Astrocyte of the cerebellum (primary cell): ENCODE measurements at regions not wholly inside any gene's neighbourhood (a gene's known extent, or its start where the extent isn't known, plus 50 kb on each side); places are given as distances from the start of the nearest gene placed in this dataset.

Experiments
- DNase-seq: peaks from one replicate; pipeline ENCODE4 v3.0.0-alpha.2; 2011; ENCODE audit warnings: low read depth
- H3K4me3 ChIP-seq: 2 replicates; pipeline ENCODE4 v1.5.1; 2011; ENCODE audit warnings: mild to moderate bottlenecking, low read depth, low read length, moderate library complexity
- in situ Hi-C: cut with HindIII; loops from 2 replicates; pipeline ENCODE4 v1.10.0; 2017; ENCODE audit warnings: low sequenced_read_pairs
- TF ChIP-seq, protein P1 (sequence below): IDR thresholded peaks from 2 replicates; pipeline ENCODE4 v1.5.1; 2012; ENCODE audit warnings: low read length, low read depth, moderate library complexity, mild to moderate bottlenecking; ENCODE audit errors: missing control alignments

DNA sequence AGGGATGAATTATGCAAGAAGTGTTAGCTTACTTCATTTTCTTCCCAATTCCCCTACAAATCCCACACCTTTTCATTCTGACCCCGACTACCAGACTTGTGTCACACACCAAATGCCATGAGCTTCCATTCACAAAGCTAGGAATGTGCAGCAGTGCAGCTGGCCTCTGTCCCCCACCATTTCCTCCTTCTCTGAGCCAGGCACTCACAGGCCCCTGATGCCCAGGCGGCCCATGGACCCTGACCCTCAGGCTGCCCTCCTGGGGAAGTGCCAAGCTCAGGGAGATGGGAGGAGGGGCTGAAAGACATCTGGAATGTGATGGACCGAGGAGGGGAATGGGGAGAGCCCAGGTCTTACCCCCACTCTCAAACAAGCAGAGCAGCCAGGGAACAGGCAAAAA lies 67.0 kb upstream of the BCOR start:
- DNase-seq = no peak
- no peak overlapping the region for H3K4me3 ChIP-seq
- TF ChIP-seq, protein P1, sequence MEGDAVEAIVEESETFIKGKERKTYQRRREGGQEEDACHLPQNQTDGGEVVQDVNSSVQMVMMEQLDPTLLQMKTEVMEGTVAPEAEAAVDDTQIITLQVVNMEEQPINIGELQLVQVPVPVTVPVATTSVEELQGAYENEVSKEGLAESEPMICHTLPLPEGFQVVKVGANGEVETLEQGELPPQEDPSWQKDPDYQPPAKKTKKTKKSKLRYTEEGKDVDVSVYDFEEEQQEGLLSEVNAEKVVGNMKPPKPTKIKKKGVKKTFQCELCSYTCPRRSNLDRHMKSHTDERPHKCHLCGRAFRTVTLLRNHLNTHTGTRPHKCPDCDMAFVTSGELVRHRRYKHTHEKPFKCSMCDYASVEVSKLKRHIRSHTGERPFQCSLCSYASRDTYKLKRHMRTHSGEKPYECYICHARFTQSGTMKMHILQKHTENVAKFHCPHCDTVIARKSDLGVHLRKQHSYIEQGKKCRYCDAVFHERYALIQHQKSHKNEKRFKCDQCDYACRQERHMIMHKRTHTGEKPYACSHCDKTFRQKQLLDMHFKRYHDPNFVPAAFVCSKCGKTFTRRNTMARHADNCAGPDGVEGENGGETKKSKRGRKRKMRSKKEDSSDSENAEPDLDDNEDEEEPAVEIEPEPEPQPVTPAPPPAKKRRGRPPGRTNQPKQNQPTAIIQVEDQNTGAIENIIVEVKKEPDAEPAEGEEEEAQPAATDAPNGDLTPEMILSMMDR = no peak
- in situ Hi-C loops = loop anchor here (5.0 kb wide), 1 partner anchor 77 kb away; no protein-coding TSS in a partner anchor

DNA sequence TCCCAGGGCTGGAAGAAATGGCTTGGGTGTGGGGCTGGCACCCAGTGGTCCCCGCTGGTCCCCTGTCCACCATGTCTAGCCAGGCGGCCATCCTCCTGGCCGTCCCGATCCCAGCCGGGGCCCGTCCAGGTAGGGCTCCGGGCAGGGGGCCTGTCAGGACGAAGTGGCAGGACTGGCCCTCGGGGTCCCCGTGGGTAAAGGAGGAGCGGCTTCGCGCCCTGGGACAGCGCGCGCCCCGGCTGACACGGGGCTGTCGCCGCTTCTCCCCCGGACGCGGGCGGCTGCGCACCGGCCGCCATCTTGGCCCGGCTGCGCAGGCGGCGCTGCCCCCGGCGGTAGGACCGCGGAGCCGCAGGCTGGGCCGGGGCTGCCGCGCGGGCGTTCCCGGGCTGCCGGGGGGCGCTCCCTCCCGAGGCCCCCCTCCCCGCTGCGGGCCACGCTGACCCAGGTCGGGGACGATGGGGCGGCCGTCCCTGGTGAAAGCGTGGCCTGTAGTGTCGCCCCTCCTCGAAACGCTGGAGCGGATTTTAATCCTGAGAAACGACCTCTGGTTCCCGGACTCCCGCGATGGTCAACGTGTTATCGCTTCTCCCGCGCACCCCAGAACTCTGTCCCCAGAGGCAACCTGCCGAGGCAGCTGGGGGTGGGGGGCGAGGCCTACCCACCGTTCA lies 60.4 kb upstream of the BCOR start:
- in situ Hi-C loops = no loop called here
- TF ChIP-seq, protein P1 = no peak
- DNase-seq = no peak
- H3K4me3 ChIP-seq = peak overlapping the region; percentile 36

DNA sequence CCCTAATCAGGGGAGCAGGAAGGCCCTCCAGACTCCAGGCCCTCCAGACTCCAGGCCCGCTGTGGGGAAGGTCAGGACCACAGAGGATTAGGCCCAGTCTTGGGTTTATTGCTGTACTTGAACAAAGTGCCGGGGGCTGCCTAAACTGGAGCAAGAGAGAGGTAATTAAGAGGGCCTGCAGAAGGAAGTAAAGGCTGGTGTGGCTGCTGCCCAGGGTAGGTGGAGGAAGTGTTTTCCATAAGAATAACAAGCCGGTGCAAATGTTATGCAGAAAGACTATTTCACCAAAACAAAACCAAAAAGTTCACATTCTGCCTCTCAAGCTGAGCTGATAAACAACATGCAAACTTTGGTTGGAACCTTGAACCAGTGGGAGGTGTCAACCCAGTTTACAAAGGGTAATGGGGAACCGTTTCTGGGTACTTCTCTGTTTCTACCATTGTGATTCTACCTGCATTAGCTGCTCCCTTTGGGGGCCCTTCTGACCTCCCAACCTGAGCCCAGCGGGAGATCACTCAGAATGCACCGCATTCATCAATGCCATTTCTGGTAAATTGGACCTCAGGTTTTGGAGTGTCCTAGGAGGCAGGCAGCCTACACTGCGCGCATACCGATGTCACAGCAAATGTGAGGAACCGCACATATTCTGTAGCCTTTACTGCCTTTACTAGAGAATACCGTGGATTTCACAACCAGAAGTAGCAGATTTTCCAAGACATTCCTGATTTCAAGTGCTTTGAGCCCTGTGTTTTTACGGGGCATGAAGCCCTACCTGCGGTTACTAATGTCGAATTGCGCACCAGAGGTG lies 59.7 kb upstream of the BCOR start:
- TF ChIP-seq, protein P1 = no peak
- in situ Hi-C loops = no loop called here
- peak overlapping the region; percentile 36 for H3K4me3 ChIP-seq
- DNase-seq = no peak

DNA sequence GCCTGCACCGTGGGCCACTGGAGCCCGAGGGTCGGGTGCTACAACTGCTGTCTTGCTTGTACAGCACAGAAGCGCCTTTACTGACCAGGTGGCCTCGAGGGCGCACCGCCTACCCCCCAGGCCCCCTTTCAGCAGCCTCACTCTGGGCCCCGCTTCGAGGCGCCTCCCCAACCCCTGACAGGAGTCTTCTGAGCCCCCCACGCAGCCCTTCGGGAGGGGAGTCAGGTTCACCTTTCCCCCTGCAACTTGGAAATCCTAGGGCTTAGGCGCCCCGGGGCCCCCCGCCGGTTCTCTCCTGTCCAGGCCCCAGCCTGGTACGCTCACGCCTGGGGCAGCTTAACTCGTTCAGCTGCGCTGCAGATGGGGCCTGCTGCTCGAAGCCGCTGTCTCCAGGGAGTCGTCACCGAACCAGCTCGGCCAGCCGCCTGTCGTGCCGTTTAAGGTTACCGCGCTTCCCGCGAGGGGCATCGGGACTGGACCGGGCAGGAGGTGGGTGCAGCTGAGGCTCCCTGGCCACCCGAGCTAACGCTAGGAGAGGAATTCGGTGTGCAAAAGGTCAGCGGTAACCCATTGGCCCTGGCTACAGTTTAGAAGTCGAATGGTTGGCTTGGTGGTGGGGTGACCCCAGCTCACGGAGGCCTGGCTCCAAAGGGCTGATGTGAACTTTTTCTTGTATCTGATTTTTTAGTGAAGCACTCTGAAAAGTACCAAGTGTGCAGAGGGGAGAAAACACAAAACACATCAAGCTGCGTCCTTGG lies 58.9 kb upstream of the BCOR start:
- TF ChIP-seq, protein P1 = no peak
- no peak overlapping the region for H3K4me3 ChIP-seq
- in situ Hi-C loops = no loop called here
- no peak for DNase-seq

DNA sequence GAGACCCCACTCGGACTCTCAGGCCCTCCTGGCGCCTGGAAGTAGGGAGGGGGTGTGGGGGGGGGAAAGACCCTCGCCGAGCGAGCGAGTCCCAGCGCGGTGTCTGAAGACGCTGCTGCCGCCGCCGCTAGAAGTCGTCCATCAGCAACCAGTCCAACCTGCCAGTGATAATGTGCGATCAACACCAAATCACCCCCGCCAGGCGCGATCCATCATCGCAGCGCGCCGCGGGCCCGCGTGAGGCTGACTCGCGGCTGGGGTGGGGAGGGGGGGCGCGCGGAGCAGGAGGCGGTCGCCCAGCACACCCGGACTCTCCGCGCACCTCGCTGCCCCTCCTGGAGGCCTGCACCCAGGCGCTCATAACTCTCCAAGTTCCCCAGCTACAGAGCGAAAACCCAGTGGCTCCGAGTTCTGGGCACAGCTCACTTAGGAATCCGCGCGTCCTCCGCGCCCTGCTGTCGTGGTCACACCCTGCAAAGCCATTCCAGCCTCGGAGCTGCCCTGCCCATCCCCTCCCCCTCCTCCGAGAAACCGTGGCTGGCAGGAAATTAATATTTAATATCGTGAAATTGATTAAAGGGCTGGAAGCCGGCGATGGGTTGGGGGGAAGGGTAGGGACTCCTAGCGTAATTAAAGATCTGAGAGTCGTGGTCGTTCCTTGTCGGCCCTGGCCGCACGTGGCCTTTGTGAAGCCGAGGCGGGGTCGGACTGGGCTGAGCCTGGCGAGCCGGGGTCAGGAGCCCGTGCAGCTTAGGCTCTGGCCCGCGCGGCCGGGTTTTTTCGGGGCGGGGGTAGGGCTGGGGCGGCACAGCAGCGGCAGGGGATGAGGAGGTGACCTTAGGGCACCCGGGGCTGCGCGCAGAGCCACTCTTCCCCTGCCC lies 58.1 kb upstream of the BCOR start:
- TF ChIP-seq, protein P1 = no peak
- peak overlapping the region; percentile 31 for H3K4me3 ChIP-seq
- in situ Hi-C loops = no loop called here
- DNase-seq = no peak
